ENCODE measurements at regions not wholly inside any gene's neighbourhood (a gene's known extent, or its start where the extent isn't known, plus 50 kb on each side); places are given as distances from the start of the nearest gene placed in this dataset.

DNA sequence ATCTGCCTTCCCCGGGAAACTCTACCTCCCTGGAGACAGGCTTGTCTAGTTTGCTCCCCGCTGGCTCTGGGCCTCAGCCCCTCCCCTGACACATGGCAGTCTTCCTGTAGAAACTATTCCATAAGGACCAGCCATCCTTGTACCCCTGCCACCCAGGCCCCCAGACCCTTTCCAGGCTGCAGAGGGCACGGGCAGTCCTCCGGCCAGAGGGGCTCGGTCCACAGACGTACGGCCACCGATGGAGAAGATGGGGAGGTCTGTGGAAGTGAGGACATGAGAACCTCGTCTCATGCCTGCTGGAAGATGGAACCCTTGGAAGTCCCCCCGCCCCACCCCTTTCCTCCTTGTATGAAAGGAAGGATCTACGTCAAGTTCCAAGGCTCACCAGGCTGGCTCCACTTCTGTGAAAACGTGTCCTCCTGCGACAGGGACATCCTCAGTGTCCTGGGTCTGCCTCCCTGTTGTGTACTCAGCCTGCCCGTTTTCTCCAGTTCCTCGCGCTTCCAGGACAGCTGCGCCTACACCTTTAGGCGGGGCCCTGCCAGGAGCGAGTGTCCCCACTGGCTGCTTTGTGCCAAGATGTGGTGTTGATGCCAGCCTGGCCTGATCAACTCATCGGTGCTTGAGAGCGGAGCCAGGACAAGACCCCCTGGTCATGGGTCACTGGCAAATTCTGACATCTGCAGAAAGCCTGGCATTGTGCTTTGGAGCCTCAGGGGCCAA, 414.9 kb downstream of the GLRX3 start:
- intact Hi-C loops (cut with DNase I), result no loop called here
- H3K9me3 ChIP-seq, result no peaks in the 10 kb centered on the region
- DNase-seq, result no peak
- TF ChIP-seq CTCF (IDR thresholded peaks at IDR 0.05), result no peak
- H3K36me3 ChIP-seq, result no peaks in the 10 kb centered on the region
- H3K4me3 ChIP-seq, result no peak overlapping the region
- H3K9ac ChIP-seq (ENCODE audit: low read depth in 2 of 2, low read length in 2 of 2), result no peak overlapping the region
- no peaks in the 10 kb centered on the region for H3K4me1 ChIP-seq
- H3K27ac ChIP-seq, result no peak overlapping the region
- H3K27me3 ChIP-seq, result no peaks in the 10 kb centered on the region

DNA sequence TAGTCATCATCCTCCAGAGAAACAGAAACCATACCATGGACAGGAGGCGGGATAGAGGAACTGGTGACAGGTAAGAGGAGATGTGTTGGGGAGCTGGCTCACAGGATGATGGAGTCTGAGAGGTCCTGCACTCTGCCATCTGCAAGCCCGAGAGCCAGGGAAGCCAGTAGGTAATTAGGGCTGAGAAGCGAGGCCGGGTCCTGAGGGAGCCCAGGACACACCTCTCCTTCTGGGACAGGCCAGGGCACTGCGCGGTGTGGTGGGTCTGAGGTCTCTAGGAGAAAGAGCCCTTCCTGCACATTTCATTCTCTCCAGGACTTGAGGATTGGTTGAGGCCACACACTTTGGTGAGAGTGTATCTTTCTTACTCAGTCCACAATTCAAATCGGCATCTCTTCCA, 415.5 kb downstream of the GLRX3 start:
- Histone ChIP-seq H3K9me3 (no peaks in the 10 kb centered on the region), H3K9ac (ENCODE audit: low read depth in 2 of 2, low read length in 2 of 2) (no peak overlapping the region), H3K36me3 (no peaks in the 10 kb centered on the region), H3K4me3 (no peak overlapping the region), H3K27ac (no peak overlapping the region), H3K4me1 (no peaks in the 10 kb centered on the region), H3K27me3 (no peaks in the 10 kb centered on the region)
- TF ChIP-seq CTCF (IDR thresholded peaks at IDR 0.05), result no peak
- intact Hi-C loops (cut with DNase I), result no loop called here
- no peak for DNase-seq

DNA sequence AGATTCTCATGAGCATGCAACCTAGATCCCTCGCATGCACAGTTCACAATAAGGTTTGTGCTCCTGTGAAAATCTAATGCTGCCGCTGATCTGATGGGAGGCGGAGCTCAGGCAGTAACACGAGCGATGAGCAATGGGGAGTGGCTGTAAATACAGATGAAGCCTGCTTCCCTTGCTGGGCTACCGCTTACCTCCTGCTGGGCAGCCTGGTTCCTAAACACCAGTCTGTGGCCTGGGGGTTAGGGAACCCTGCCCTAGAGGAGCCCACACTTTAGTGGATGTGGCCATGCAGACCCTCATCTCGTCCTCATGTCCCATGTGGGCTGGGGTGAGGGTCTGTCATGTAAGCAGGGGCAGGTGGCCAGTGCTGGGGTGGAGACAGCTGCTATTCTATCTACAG, 417.6 kb downstream of the GLRX3 start:
- no peak for TF ChIP-seq CTCF (IDR thresholded peaks at IDR 0.05)
- intact Hi-C loops (cut with DNase I), result no loop called here
- no peak overlapping the region for H3K4me3 ChIP-seq

DNA sequence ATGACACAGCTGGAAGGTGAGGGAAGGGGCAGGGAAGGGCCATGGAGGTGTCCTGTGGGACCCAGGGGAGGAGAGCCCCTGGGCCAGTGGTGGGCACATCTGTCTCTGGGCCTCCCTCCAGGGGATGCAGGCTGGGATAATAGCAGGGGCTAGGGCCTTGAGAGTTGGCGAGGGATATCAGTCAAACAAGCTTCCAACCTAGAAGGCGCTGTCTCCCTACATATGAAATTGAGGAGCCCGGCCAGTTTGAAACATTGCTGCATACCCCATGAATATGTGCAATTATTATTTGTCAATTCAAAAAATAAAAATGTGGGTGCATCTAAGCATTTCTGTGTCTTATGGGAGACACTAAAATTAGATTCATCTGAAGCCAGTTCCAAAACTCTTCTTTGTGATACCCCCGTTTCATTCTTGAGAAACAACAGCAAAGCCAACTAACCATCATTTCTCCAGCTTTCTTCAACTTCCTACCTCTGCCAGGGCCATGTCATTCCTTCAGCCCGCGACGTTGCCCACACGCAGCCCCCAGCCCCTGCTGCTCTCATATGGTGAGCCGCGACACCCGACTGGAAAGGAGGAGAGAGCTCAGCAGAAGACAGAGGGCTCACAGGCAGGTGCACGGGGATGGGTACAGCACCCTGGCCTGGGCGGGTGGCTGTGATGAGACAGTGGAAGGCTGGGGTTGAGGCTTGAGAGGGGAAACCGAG, 418.7 kb downstream of the GLRX3 start:
- H3K9ac ChIP-seq (ENCODE audit: low read depth in 2 of 2, low read length in 2 of 2), result no peak overlapping the region
- H3K9me3 ChIP-seq, result no peaks in the 10 kb centered on the region
- no peak overlapping the region for H3K27ac ChIP-seq
- no peak for DNase-seq
- TF ChIP-seq CTCF (IDR thresholded peaks at IDR 0.05), result no peak
- no peak overlapping the region for H3K4me3 ChIP-seq
- H3K4me1 ChIP-seq, result no peaks in the 10 kb centered on the region
- intact Hi-C loops (cut with DNase I), result no loop called here
- no peaks in the 10 kb centered on the region for H3K27me3 ChIP-seq
- H3K36me3 ChIP-seq, result no peaks in the 10 kb centered on the region

More for the DNA sequence above, 417.6 kb downstream of the GLRX3 start:
- no peaks in the 10 kb centered on the region for H3K4me1 ChIP-seq
- no peaks in the 10 kb centered on the region for H3K27me3 ChIP-seq
- H3K9ac ChIP-seq (ENCODE audit: low read depth in 2 of 2, low read length in 2 of 2), result no peak overlapping the region
- no peak overlapping the region for H3K27ac ChIP-seq
- DNase-seq, result no peak
- H3K36me3 ChIP-seq, result no peaks in the 10 kb centered on the region
- no peaks in the 10 kb centered on the region for H3K9me3 ChIP-seq

- no peak for DNase-seq
- no peak for TF ChIP-seq CTCF (IDR thresholded peaks at IDR 0.05)
Observed at GRCh38 chr10:130555411-130555750, 419.2 kb downstream of the GLRX3 start.

More at GRCh38 chr10:130555411-130555750, 419.2 kb downstream of the GLRX3 start:
- no peaks in the 10 kb centered on the region for H3K9me3 ChIP-seq
- no peaks in the 10 kb centered on the region for H3K4me1 ChIP-seq
- H3K27ac ChIP-seq, result no peak overlapping the region
- H3K4me3 ChIP-seq, result no peak overlapping the region
- no peaks in the 10 kb centered on the region for H3K27me3 ChIP-seq
- H3K36me3 ChIP-seq, result no peaks in the 10 kb centered on the region
- H3K9ac ChIP-seq (ENCODE audit: low read depth in 2 of 2, low read length in 2 of 2), result no peak overlapping the region
- intact Hi-C loops (cut with DNase I), result no loop called here
